ENCODE measurements at regions not wholly inside any gene's neighbourhood (a gene's known extent, or its start where the extent isn't known, plus 50 kb on each side); places are given as distances from the start of the nearest gene placed in this dataset.

- no peak overlapping the region for H3K4me3 ChIP-seq (ENCODE audit: low read depth, low read length)
- DNase-seq (ENCODE audit: low read depth), result no peak
- TF ChIP-seq, protein P1, sequence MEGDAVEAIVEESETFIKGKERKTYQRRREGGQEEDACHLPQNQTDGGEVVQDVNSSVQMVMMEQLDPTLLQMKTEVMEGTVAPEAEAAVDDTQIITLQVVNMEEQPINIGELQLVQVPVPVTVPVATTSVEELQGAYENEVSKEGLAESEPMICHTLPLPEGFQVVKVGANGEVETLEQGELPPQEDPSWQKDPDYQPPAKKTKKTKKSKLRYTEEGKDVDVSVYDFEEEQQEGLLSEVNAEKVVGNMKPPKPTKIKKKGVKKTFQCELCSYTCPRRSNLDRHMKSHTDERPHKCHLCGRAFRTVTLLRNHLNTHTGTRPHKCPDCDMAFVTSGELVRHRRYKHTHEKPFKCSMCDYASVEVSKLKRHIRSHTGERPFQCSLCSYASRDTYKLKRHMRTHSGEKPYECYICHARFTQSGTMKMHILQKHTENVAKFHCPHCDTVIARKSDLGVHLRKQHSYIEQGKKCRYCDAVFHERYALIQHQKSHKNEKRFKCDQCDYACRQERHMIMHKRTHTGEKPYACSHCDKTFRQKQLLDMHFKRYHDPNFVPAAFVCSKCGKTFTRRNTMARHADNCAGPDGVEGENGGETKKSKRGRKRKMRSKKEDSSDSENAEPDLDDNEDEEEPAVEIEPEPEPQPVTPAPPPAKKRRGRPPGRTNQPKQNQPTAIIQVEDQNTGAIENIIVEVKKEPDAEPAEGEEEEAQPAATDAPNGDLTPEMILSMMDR (conservative IDR thresholded peaks at IDR 0.05; ENCODE audit: low read depth, low read length), result no peak
Measured at GRCh38 chr3:104286645-104287044, 1080.1 kb upstream of the ALCAM start.

DNA sequence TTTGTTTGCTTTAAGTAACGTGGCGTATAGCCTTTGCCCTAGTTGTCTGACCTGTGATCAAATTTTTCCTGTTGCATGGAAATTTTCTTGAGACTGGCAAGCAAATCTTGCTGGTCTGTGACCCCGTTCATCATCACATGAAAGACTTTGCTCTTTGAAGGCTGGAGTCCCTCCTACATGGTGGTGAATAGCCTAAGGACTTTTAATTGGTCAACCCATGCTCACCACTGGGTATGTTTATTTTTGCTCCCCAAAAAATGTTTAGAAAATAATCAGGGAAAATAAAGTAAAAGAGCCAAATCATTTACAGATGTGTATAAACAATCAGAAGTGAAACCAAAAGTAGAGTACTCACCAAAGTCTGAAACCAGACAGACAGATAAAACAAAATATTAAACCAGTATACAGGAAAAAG lies 1075.3 kb upstream of the ALCAM start:
- TF ChIP-seq, protein P1 (conservative IDR thresholded peaks at IDR 0.05; ENCODE audit: low read depth, low read length), result no peak
- peak overlapping the region; percentile 31 for H3K4me3 ChIP-seq (ENCODE audit: low read depth, low read length)
- no peak for DNase-seq (ENCODE audit: low read depth)

DNA sequence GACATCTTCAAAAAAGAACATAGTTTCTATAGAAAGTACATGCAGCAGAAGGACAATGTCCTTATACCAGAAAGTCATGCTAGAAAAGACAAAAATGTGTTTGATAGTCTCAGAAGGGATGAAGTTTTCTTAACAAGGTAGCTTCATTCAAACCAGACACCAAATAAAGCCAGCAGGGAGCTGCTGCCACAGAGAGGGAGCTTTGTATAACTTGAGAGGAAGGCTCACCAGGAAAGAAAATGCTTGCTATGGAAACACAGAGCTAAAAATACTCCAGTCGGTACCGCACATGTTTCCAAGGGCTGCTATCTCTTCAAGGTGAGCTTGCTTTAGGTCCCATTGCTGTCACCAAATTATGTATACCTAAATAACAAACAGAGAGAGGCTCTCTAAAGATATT lies 1074.8 kb upstream of the ALCAM start:
- DNase-seq (ENCODE audit: low read depth), result no peak
- TF ChIP-seq, protein P1 (conservative IDR thresholded peaks at IDR 0.05; ENCODE audit: low read depth, low read length), result no peak
- H3K4me3 ChIP-seq (ENCODE audit: low read depth, low read length), result no peak overlapping the region

GRCh38 chr3:104297617-104298016 lies 1069.1 kb upstream of the ALCAM start:
- TF ChIP-seq, protein P1 (conservative IDR thresholded peaks at IDR 0.05; ENCODE audit: low read depth, low read length), result no peak
- DNase-seq (ENCODE audit: low read depth), result no peak
- H3K4me3 ChIP-seq (ENCODE audit: low read depth, low read length), result no peak overlapping the region

- TF ChIP-seq, protein P1 (conservative IDR thresholded peaks at IDR 0.05; ENCODE audit: low read depth, low read length), result no peak
- no peak overlapping the region for H3K4me3 ChIP-seq (ENCODE audit: low read depth, low read length)
- DNase-seq (ENCODE audit: low read depth), result no peak
Measured at GRCh38 chr3:104298662-104299061, 1068.0 kb upstream of the ALCAM start.

DNA sequence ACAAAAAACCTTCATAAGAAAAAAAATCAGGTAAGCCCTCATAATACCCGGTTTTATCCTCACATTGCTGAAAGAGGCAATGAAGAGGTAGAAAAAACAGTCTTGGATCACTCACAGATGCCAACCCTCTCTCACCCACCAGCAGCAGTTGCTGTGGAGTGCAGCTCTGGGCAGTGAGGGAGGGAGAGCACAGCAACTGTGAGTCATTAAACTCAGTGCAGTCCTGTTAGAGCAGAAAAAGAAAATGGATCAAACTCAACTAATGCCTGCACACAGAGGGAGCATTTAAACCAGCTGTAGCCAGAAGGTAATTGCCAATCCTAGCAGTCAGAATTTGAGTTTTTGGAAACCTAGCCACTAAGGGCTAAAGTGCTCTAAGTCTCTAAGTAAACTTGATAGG lies 1050.6 kb upstream of the ALCAM start:
- H3K4me3 ChIP-seq (ENCODE audit: low read depth, low read length), result no peak overlapping the region
- no peak for DNase-seq (ENCODE audit: low read depth)
- TF ChIP-seq, protein P1 (conservative IDR thresholded peaks at IDR 0.05; ENCODE audit: low read depth, low read length), result no peak

- no peak overlapping the region for H3K4me3 ChIP-seq (ENCODE audit: low read depth, low read length)
- no peak for DNase-seq (ENCODE audit: low read depth)
- TF ChIP-seq, protein P1 (conservative IDR thresholded peaks at IDR 0.05; ENCODE audit: low read depth, low read length), result no peak
Measured at GRCh38 chr3:104323226-104323625, 1043.5 kb upstream of the ALCAM start.
